Body of pancreas (tissue), 4 donors: ENCODE measurements at regions not wholly inside any gene's neighbourhood (a gene's known extent, or its start where the extent isn't known, plus 50 kb on each side); places are given as distances from the start of the nearest gene placed in this dataset.

Experiments used
- POLR2A ChIP-seq, 3 donors: fragments of 450-650 bp; IDR thresholded peaks; one replicate each; pipeline ENCODE4 v1.6.1; 2016; ENCODE audit warnings: antibody characterized with exemption in 3 of 3, mild to moderate bottlenecking in 2 of 3
- TF ChIP-seq, protein P1 (sequence below), 7 experiments: fragments of 450-650 bp in 4 of 7; fragments of 200-600 bp in 3 of 7; sonication (generic) in 3 of 7; IDR thresholded peaks; one replicate each; pipeline ENCODE4 v1.5.1; 2016 to 2019; ENCODE audit warnings: antibody characterized with exemption in 7 of 7

- TF ChIP-seq, protein P1, sequence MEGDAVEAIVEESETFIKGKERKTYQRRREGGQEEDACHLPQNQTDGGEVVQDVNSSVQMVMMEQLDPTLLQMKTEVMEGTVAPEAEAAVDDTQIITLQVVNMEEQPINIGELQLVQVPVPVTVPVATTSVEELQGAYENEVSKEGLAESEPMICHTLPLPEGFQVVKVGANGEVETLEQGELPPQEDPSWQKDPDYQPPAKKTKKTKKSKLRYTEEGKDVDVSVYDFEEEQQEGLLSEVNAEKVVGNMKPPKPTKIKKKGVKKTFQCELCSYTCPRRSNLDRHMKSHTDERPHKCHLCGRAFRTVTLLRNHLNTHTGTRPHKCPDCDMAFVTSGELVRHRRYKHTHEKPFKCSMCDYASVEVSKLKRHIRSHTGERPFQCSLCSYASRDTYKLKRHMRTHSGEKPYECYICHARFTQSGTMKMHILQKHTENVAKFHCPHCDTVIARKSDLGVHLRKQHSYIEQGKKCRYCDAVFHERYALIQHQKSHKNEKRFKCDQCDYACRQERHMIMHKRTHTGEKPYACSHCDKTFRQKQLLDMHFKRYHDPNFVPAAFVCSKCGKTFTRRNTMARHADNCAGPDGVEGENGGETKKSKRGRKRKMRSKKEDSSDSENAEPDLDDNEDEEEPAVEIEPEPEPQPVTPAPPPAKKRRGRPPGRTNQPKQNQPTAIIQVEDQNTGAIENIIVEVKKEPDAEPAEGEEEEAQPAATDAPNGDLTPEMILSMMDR (IDR thresholded peaks at IDR 0.05) = no peak
- TF ChIP-seq POLR2A (IDR thresholded peaks at IDR 0.05) = no peak
Observed at GRCh38 chr2:146506851-146507250, 1338.0 kb upstream of the ACVR2A start.
